ENCODE measurements at regions not wholly inside any gene's neighbourhood (a gene's known extent, or its start where the extent isn't known, plus 50 kb on each side); places are given as distances from the start of the nearest gene placed in this dataset.
A peak's percentile ranks its signal among the peaks of the same experiment; 100 is the strongest.

GRCh38 chr3:109728861-109729494 lies 391.6 kb upstream of the DPPA4 start:
- FAIRE-seq (no peak), ATAC-seq (no peak), DNase-seq (no peak)
- H3K4me3 ChIP-seq, result no peak overlapping the region
- intact Hi-C loops (cut with DNase I), result no loop called here
- no peaks in the 10 kb centered on the region for H3K4me1 ChIP-seq
- 23 to 32% methylated on average over 1 of the region's 1 CpG for WGBS, 2 donors
- H3K27me3 ChIP-seq, result no peaks in the 10 kb centered on the region
- H3K27ac ChIP-seq, result no peak overlapping the region
- no peaks in the 10 kb centered on the region for H3K9me3 ChIP-seq
- no peak for TF ChIP-seq CTCF (IDR thresholded peaks at IDR 0.05)
- no peaks in the 10 kb centered on the region for H3K36me3 ChIP-seq

GRCh38 chr3:109731639-109732473 lies 394.5 kb upstream of the DPPA4 start:
- no peaks in the 10 kb centered on the region for H3K9me3 ChIP-seq
- no peak overlapping the region for H3K4me3 ChIP-seq
- intact Hi-C loops (cut with DNase I), result no loop called here
- H3K36me3 ChIP-seq, result no peaks in the 10 kb centered on the region
- TF ChIP-seq CTCF (IDR thresholded peaks at IDR 0.05), result peak; percentile 72 to 87 (median 85)
- WGBS, 2 donors, result 60 to 67% methylated on average over 6 of the region's 6 CpGs
- ATAC-seq (peak in 3 of 4 donors; percentile 86 to 91 (median 88)), FAIRE-seq (peak; percentile 77), DNase-seq (peak in 3 of 6 donors; percentile 21 to 45 (median 34))
- H3K27ac ChIP-seq, result no peak overlapping the region
- no peaks in the 10 kb centered on the region for H3K4me1 ChIP-seq
- H3K27me3 ChIP-seq, result no peaks in the 10 kb centered on the region

- peaks cover 0 to 7% (median 0%) of the 10 kb centered on the region in 4 donors for H3K27me3 ChIP-seq
- no peak overlapping the region for H3K4me3 ChIP-seq
- H3K9me3 ChIP-seq, result no peaks in the 10 kb centered on the region
- intact Hi-C loops (cut with DNase I), result no loop called here
- FAIRE-seq (no peak), DNase-seq (no peak), ATAC-seq (no peak)
- no peaks in the 10 kb centered on the region for H3K36me3 ChIP-seq
- 55 to 66% methylated on average over 3 of the region's 3 CpGs for WGBS, 2 donors
- H3K4me1 ChIP-seq, result no peaks in the 10 kb centered on the region
- H3K27ac ChIP-seq, result no peak overlapping the region
- TF ChIP-seq CTCF (IDR thresholded peaks at IDR 0.05), result no peak
These were observed 406.6 kb upstream of the DPPA4 start for GRCh38 chr3:109743981-109744380.

- no peak overlapping the region for H3K4me3 ChIP-seq
- no peaks in the 10 kb centered on the region for H3K27me3 ChIP-seq
- intact Hi-C loops (cut with DNase I), result no loop called here
- H3K36me3 ChIP-seq, result no peaks in the 10 kb centered on the region
- H3K27ac ChIP-seq, result no peak overlapping the region
- DNase-seq (no peak), ATAC-seq (no peak), FAIRE-seq (no peak)
- WGBS, 2 donors, result 58 to 63% methylated on average over 5 of the region's 5 CpGs
- TF ChIP-seq CTCF (IDR thresholded peaks at IDR 0.05), result no peak
- no peaks in the 10 kb centered on the region for H3K4me1 ChIP-seq
- H3K9me3 ChIP-seq, result no peaks in the 10 kb centered on the region
These were observed 435.2 kb upstream of the DPPA4 start for GRCh38 chr3:109772520-109772919.

GRCh38 chr3:109774108-109774507 lies 436.8 kb upstream of the DPPA4 start:
- ATAC-seq, result no peak
- intact Hi-C loops (cut with DNase I), result no loop called here
- Histone ChIP-seq H3K27me3 (no peaks in the 10 kb centered on the region), H3K27ac (no peak overlapping the region), H3K4me3 (no peak overlapping the region), H3K9me3 (no peaks in the 10 kb centered on the region), H3K36me3 (no peaks in the 10 kb centered on the region), H3K4me1 (no peaks in the 10 kb centered on the region)
- FAIRE-seq, result no peak
- no peak for DNase-seq
- TF ChIP-seq CTCF (IDR thresholded peaks at IDR 0.05), result no peak
- WGBS, 2 donors, result 54 to 68% methylated on average over 2 of the region's 2 CpGs

Measured in pancreas (tissue), 10 donors.